ENCODE measurements at regions not wholly inside any gene's neighbourhood (a gene's known extent, or its start where the extent isn't known, plus 50 kb on each side); places are given as distances from the start of the nearest gene placed in this dataset.
"Not testable (repeated sequence)": the region's sequence is repeated elsewhere in the genome, so short reads cannot be mapped to it uniquely, and the experiment has no call there.

- DNase-seq (ENCODE audit: low spot score) = no peak
Measured at GRCh38 chr17:77619851-77620250, 338.7 kb upstream of the TNRC6C start.

- DNase-seq (ENCODE audit: low spot score) = no peak
Measured at GRCh38 chr17:77620282-77620681, 338.2 kb upstream of the TNRC6C start.

GRCh38 chr17:77622084-77622483 is 336.4 kb upstream of the TNRC6C start:
- DNase-seq (ENCODE audit: low spot score) = not testable (repeated sequence)

GRCh38 chr17:77622647-77623046 is 335.9 kb upstream of the TNRC6C start:
- DNase-seq (ENCODE audit: low spot score) = no peak

- DNase-seq (ENCODE audit: low spot score) = not testable (repeated sequence)
Measured at GRCh38 chr17:77623321-77623720, 335.2 kb upstream of the TNRC6C start.

DNA sequence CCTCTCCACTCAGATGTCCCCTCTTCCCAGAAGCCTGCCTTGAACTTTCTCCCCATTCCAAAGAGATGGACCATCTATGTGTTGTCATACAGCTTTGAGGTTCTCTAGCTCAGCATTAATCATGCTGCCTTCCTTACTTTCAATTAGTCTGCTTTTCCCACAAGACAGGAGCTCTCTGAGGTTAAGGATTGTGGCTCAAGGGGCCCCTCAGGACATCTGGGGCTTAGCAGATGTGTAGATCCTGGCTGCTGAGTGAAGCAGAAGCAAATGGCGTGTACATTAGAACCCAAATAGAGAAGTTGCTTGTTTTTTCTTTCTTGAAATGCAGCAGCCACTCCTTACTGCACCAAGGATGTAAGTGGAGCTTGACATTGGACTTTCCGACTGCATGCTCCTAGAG is 330.5 kb upstream of the TNRC6C start:
- no peak for DNase-seq (ENCODE audit: low spot score)

DNA sequence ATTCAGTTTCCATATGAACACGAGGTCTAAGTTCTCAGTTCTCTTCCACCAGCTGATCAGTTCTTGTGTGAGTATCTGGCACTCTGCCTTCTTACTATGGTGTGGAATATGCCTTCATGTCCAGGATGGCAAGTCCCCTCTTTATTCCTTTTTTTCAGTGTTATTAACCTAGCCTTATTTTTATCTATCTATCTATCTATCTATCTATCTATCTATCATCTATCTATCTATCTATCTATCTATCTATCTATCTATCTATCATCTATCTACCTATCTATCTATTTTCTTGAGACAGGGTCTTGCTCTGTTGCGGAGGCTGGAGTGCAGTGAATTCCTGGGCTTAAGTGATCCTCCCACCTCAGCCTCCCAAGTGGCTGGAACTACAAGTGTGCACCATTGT is 329.2 kb upstream of the TNRC6C start:
- not testable (repeated sequence) for DNase-seq (ENCODE audit: low spot score)

DNA sequence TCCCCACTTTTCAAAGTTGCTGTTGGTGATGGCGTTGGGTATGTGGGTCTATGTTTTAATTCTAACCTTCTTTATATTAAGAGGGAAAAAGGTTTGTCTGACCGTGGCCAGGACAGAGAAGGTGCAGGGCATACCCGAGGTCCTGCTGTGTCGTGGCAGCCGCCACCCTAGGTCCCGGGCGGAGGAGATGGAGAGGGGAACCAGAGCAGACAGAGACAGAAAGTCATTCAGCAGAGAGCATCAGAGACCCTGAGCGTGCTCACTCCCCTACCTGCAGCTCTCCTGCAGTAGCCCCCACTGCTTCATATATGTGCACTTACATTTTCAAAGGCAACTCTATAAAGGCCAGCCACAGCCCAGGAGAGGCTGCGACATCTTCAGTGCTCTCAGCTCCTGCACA is 327.2 kb upstream of the TNRC6C start:
- no peak for DNase-seq (ENCODE audit: low spot score)

- DNase-seq (ENCODE audit: low spot score) = no peak
Measured at GRCh38 chr17:77632619-77633018, 325.9 kb upstream of the TNRC6C start.

- DNase-seq (ENCODE audit: low spot score) = peak; percentile 10
Measured at GRCh38 chr17:77634710-77635109, 323.8 kb upstream of the TNRC6C start.

DNA sequence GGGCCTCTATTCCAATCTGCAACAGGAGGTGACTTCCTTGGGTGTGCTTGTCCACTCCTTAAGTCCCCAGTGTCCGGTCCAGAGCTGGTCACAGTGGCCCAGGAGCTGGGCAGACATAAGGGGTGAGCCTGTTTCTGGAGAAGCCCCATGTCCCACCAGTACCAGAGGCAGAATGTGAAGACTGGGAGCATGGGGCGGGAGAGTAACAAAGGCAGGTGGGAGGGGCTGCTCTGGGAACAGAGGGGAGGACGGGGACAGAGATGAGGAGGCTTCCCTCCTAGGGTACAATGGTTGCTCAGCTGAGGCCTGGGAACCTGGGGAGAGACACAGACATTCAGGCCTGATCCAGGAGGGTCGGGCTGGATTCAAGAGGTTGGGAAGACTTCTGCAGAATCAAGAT is 323.3 kb upstream of the TNRC6C start:
- DNase-seq (ENCODE audit: low spot score) = no peak

DNA sequence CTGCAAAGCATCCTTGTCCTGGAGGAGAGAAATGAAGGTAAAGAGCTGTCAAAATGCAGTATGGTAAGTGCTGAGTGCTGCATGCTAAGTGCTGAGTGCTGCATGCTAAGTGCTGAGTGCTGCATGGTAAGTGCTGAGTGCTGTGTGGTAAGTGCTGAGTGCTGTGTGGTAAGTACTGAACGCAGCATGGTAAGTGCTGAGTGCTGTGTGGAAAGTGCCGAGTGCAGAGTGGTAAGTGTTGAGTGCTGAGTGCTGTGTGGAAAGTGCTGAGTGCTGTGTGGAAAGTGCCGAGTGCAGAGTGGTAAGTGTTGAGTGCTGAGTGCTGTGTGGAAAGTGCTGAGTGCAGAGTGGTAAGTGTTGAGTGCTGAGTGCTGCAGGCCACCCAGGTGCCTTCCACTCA is 322.7 kb upstream of the TNRC6C start:
- not testable (repeated sequence) for DNase-seq (ENCODE audit: low spot score)

DNA sequence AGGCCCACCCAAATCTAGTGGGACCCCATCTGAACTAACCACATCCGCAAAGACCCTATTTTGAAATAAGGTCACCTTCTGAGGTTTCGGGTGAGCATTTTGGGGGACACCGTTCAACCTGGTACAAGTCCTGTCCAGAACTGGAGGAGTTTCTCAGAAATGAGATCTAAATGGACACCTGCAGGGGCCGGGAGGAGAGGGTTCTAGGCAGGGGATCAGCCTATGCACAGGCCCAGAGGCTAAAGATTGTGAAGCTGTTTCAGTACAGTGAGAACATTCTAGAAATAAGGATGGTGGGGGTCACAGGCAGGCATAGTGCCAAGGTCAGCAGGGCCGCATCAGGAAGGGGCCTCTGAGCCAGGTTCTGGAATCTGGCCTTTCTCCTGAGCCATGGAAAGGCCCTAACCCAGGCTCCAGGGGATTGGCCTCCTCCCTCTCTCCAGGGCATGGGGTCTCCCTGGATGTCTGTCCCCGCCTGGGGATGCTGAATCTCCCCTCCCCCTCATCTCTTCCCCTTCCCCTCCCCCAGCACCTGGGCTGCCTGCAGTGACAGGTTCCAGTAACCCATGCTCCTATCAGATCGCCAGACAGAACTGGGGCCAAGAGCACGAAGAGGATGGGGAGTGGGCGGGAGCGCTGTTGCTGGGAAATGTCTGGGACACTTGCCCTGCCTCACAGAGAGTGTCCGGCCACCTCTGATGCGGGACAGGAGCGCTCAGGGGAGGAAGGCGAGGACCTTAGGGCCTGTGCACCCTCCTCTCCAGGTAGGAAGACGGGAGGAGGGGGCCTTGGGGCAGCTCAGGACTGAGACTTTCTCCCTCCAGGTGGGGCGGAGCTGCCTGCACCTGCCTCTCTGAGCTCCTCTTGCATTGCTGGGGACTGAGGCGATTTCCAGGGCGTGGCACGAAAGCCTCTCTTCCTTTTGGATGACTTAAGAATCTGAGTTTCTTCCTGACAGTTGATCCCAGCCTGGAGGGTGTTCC is 321.4 kb upstream of the TNRC6C start:
- no peak for DNase-seq (ENCODE audit: low spot score)

DNA sequence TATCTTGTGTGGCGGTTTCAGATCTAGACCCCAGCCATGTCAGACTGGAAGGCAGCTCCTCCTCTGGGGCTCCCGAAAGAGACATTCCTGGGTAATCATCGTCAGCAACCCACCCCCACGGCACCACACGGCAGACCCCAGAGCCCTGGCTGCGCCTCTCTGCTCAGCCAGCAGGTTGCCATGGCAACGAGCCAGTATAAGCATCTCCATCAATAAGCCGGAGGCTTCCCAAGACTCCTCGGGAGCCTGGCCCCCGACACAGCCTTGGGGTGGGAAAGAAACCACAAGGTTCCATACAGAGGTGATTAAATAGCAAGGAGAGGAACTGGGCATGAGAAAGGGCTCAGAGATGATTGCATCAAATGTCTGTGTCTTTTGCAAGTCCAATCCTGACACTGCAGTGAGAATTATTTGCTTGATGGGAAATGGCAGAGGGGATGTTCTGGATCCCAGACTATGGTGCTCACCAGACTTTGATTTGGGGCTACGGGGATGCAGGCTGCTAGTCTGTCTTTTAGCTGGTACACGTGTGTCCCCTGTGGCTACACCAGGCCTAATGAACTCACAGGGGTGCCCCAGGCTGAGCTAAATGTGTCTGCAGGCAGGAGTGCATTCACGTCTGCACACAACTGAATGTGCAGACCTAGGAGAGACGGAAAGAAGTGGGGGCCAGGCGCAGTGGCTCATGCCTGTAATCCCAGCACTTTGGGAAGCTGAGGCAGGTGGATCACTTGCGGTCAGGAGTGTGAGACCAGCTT is 320.5 kb upstream of the TNRC6C start:
- DNase-seq (ENCODE audit: low spot score) = no peak

DNA sequence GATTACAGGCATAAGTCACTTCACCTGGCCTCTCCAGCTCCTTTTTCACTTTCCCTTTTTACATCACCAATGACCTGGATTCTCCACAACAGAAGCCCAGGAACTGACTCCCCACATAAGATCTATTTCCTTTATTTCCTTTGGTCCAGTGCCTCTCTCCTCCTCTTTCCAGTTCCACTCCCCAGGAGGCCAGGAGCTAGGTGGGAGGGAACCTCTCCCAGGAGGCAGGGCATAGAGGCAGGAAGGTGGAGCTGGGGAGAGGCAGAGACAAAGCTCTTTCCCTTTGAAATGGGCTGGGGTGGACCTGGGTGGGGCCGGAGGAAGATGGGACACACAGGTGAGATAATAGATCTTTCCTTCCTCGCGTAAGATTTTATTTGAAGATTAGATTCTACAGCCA is 318.3 kb upstream of the TNRC6C start:
- DNase-seq (ENCODE audit: low spot score) = no peak

DNA sequence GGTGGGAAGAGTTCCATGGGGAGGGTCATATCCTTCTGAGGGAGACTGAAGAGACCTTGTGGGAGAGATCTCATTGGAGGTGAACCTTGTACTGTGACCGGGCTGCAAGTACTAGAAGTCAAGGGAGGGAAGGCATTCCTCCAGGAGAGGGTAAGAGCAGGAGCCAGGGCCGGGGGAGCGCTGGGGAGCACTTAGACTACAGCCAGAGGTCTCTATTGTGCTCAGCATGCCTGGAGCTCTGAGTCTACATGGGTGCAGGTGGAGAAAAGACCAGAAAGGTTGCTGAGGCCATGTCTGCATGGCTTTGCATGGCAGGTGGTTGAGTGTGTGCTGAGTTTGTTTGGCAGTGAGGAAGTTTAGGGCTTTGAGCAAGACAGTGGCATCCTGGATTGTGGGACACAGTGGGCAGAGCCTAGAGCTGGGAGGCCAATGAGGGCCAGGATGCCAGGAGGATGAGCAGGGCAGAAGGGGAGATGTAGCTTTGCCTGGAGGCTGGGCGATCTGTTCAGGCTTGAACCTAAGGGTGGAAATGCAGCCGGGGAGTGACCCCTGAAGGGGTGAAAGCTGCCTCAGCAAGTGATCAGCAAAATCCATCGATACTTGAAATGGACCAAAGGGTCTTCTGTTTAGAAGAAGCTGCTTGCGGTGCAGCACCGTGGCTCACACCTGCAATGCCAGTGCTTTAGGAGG is 317.4 kb upstream of the TNRC6C start:
- DNase-seq (ENCODE audit: low spot score) = no peak

DNA sequence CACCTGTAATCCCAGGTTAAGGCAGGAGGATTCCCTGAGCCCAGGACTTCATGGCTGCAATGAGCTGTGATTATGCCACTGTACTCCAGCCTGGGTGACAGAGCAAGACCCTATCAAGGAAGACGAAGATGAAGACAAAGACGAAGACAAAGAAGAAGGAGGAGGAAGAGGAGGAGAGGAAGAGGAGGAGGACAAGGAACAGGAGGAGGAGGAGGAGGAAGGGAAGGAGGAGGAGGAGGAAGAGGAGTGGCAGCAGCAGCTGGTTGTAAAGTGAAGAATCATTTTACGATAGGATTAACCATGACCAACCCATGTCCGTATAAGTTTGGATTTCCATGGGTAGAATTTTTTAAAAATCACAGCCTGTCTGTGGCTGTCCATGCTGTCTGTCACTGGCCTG is 316.8 kb upstream of the TNRC6C start:
- DNase-seq (ENCODE audit: low spot score) = no peak

DNA sequence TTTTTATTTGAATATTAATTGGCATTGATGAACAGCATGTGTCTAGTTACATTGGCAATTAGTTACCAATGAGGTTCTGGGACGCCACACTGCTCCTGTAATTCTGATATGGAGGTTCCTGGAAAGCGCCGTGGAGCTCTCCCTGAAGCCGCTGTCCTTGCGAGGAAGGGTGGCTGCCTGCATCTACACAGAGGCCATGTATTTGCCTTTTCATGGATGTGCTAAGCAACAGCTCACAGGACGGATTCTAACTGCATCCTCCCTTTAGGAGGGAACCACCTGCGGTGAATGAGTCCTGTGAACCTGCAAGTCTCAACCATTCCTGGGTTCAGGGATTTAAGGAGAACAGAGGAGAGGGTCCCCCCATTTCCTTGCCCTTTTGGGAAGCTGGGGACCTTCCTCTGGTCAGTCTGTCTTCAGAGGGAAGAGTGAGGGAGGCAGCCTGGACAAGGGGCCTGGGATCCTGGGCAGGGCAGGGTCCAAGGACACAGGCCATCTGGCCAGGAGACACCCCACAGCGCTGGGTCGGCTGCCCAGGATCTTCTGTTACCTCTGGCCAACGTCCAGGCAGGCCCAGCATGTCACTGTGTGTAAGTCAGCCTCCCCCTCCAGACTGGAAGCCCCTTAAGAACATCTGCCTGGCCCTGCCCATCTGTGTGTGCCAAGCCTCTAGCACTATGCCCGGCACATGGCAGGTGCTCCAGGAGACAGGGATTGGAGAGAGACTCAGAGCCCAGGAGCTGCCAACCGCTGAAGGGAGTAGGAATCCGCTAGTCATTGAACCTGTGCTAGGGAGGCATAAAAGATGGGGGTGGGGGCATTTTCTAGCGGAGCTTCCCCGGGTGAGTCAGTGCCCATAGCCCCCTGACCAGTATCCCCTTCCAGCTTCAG is 314.1 kb upstream of the TNRC6C start:
- DNase-seq (ENCODE audit: low spot score) = no peak

GRCh38 chr17:77645072-77646045 is 313.1 kb upstream of the TNRC6C start:
- no peak for DNase-seq (ENCODE audit: low spot score)

- no peak for DNase-seq (ENCODE audit: low spot score)
Measured at GRCh38 chr17:77646046-77646430, 312.5 kb upstream of the TNRC6C start.

Measured in kidney capillary endothelial cell (primary cell).